MM.1S (cell line): ENCODE measurements at regions not wholly inside any gene's neighbourhood (a gene's known extent, or its start where the extent isn't known, plus 50 kb on each side); places are given as distances from the start of the nearest gene placed in this dataset.

Experiments used
- EZH2phosphoT487 ChIP-seq: fragments of 300-600 bp; sonication (generic); IDR thresholded peaks from 2 replicates; pipeline ENCODE4 v1.6.1; 2018; ENCODE audit warnings: antibody characterized with exemption, low read length
- TF ChIP-seq, protein P1 (sequence below): fragments of 300-600 bp; sonication (generic); IDR thresholded peaks from 2 replicates; pipeline ENCODE4 v1.5.1; 2016; ENCODE audit warnings: antibody characterized with exemption, low read length, mixed read lengths

DNA sequence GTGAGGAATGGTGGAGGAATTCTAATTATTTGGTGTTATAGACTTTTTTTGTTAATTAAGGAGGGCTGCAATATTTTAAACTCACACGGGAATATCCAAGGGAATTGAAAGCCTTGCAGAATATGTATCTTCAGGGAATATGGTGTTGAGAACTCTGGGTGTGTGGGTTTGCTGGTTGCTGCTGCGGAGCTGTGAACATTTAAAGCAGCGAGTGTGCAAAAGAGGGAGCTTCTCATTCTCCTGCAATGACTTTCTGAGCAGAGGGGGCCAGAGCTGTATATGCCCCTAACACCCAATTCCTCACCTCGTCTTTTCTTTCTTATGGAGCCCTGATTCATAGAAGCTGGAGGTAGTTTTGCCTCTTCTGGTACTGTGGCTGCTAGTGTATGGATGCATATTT, 217.7 kb downstream of the HIPK3 start:
- TF ChIP-seq, protein P1, sequence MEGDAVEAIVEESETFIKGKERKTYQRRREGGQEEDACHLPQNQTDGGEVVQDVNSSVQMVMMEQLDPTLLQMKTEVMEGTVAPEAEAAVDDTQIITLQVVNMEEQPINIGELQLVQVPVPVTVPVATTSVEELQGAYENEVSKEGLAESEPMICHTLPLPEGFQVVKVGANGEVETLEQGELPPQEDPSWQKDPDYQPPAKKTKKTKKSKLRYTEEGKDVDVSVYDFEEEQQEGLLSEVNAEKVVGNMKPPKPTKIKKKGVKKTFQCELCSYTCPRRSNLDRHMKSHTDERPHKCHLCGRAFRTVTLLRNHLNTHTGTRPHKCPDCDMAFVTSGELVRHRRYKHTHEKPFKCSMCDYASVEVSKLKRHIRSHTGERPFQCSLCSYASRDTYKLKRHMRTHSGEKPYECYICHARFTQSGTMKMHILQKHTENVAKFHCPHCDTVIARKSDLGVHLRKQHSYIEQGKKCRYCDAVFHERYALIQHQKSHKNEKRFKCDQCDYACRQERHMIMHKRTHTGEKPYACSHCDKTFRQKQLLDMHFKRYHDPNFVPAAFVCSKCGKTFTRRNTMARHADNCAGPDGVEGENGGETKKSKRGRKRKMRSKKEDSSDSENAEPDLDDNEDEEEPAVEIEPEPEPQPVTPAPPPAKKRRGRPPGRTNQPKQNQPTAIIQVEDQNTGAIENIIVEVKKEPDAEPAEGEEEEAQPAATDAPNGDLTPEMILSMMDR = no peak
- TF ChIP-seq EZH2phosphoT487 = no peak
